ENCODE measurements at regions not wholly inside any gene's neighbourhood (a gene's known extent, or its start where the extent isn't known, plus 50 kb on each side); places are given as distances from the start of the nearest gene placed in this dataset.

GRCh38 chr7:13560441-13560840, 429.0 kb downstream of the ETV1 start:
- TF ChIP-seq GABPA (IDR thresholded peaks at IDR 0.05; ENCODE audit: low read depth) (no peak), CTCF (IDR thresholded peaks at IDR 0.05; ENCODE audit: insufficient read depth, low read length) (no peak), POLR2AphosphoS5 (IDR thresholded peaks at IDR 0.05; ENCODE audit: low read depth) (no peak), SPI1 (IDR thresholded peaks at IDR 0.05; ENCODE audit: borderline replicate concordance, low read depth) (no peak), REST (IDR thresholded peaks at IDR 0.05; ENCODE audit: insufficient replicate concordance, low read depth) (no peak)
- no peak overlapping the region for H3K4me3 ChIP-seq (replicated peaks; ENCODE audit: insufficient read depth, low read length)
- no peak for DNase-seq (ENCODE audit: low read depth in 1 of 2, low spot score in 1 of 2)
- no peak overlapping the region for H3K27ac ChIP-seq (replicated peaks)
- no peaks in the 10 kb centered on the region for H3K27me3 ChIP-seq (ENCODE audit: insufficient read depth, poor library complexity, severe bottlenecking)

- Histone ChIP-seq H3K4me3 (replicated peaks; ENCODE audit: insufficient read depth, low read length) (no peak overlapping the region), H3K27me3 (ENCODE audit: insufficient read depth, poor library complexity, severe bottlenecking) (no peaks in the 10 kb centered on the region), H3K27ac (replicated peaks) (no peak overlapping the region)
- DNase-seq (ENCODE audit: low read depth in 1 of 2, low spot score in 1 of 2), result no peak
- no peak for TF ChIP-seq SPI1 (IDR thresholded peaks at IDR 0.05; ENCODE audit: borderline replicate concordance, low read depth)
Observed at GRCh38 chr7:13563257-13563656, 426.2 kb downstream of the ETV1 start.

GRCh38 chr7:13563680-13564079, 425.8 kb downstream of the ETV1 start:
- Histone ChIP-seq H3K4me3 (replicated peaks; ENCODE audit: insufficient read depth, low read length) (no peak overlapping the region), H3K27ac (replicated peaks) (no peak overlapping the region), H3K27me3 (ENCODE audit: insufficient read depth, poor library complexity, severe bottlenecking) (no peaks in the 10 kb centered on the region)
- TF ChIP-seq POLR2AphosphoS5 (IDR thresholded peaks at IDR 0.05; ENCODE audit: low read depth) (no peak), SPI1 (IDR thresholded peaks at IDR 0.05; ENCODE audit: borderline replicate concordance, low read depth) (no peak), REST (IDR thresholded peaks at IDR 0.05; ENCODE audit: insufficient replicate concordance, low read depth) (no peak), CTCF (IDR thresholded peaks at IDR 0.05; ENCODE audit: insufficient read depth, low read length) (no peak)
- DNase-seq (ENCODE audit: low read depth in 1 of 2, low spot score in 1 of 2), result no peak

GRCh38 chr7:13577566-13578145, 411.8 kb downstream of the ETV1 start:
- Histone ChIP-seq H3K27ac (replicated peaks) (no peak overlapping the region), H3K27me3 (ENCODE audit: insufficient read depth, poor library complexity, severe bottlenecking) (no peaks in the 10 kb centered on the region), H3K4me3 (replicated peaks; ENCODE audit: insufficient read depth, low read length) (no peak overlapping the region)
- TF ChIP-seq SPI1 (IDR thresholded peaks at IDR 0.05; ENCODE audit: borderline replicate concordance, low read depth) (no peak), CTCF (IDR thresholded peaks at IDR 0.05; ENCODE audit: insufficient read depth, low read length) (no peak), REST (IDR thresholded peaks at IDR 0.05; ENCODE audit: insufficient replicate concordance, low read depth) (no peak), POLR2AphosphoS5 (IDR thresholded peaks at IDR 0.05; ENCODE audit: low read depth) (no peak), GABPA (IDR thresholded peaks at IDR 0.05; ENCODE audit: low read depth) (no peak)
- no peak for DNase-seq (ENCODE audit: low read depth in 1 of 2, low spot score in 1 of 2)
